Stomach (tissue), 8 donors: ENCODE measurements at regions not wholly inside any gene's neighbourhood (a gene's known extent, or its start where the extent isn't known, plus 50 kb on each side); places are given as distances from the start of the nearest gene placed in this dataset.

ENCODE experiments used
- DNase-seq, 2 donors: peaks; one replicate each; pipeline versions ENCODE4 v3.0.0 to v3.0.0-alpha.2; 2013 to 2019
- H3K27ac ChIP-seq, 5 donors: fragments of 200-600 bp in 4 of 5; sonication (generic) in 4 of 5; one replicate each; pipeline ENCODE4 v1.5.1; 2013 to 2019; ENCODE audit warnings: mild to moderate bottlenecking in 1 of 5, moderate library complexity in 1 of 5
- H3K27me3 ChIP-seq, 3 donors: fragments of 200-600 bp; sonication (generic); one replicate each; pipeline ENCODE4 v1.5.1; 2017 to 2019; ENCODE audit warnings: mixed run types in 1 of 3
- H3K36me3 ChIP-seq, 4 donors: fragments of 200-600 bp; sonication (generic); 1 replicate in 3 of 4; 2 replicates in 1 of 4; pipeline ENCODE4 v1.5.1; 2016 to 2019
- H3K4me1 ChIP-seq, 4 donors: fragments of 200-600 bp; sonication (generic); one replicate each; pipeline ENCODE4 v1.5.1; 2016 to 2019
- H3K4me3 ChIP-seq, 4 donors: fragments of 200-600 bp; sonication (generic) in 3 of 4; one replicate each; pipeline ENCODE4 v1.5.1; 2016 to 2019; ENCODE audit warnings: mild to moderate bottlenecking in 1 of 4
- H3K9me3 ChIP-seq, 4 donors: fragments of 200-600 bp; sonication (generic); one replicate each; pipeline ENCODE4 v1.5.1; 2016 to 2019
- EP300 ChIP-seq: sonication (generic); formaldehyde crosslinking; IDR thresholded peaks from one replicate; pipeline ENCODE4 v1.6.1; 2017; ENCODE audit warnings: antibody characterized with exemption
- POLR2A ChIP-seq, 4 donors: fragments of 450-650 bp; IDR thresholded peaks; one replicate each; pipeline ENCODE4 v1.6.1; 2016; ENCODE audit warnings: antibody characterized with exemption in 4 of 4, control low read depth in 2 of 4, mild to moderate bottlenecking in 1 of 4, moderate library complexity in 1 of 4
- POLR2AphosphoS5 ChIP-seq, 3 donors: sonication (generic); formaldehyde crosslinking; IDR thresholded peaks; one replicate each; pipeline ENCODE4 v1.6.1; 2016; ENCODE audit warnings: antibody characterized with exemption in 3 of 3
- WGBS, 5 donors: extraction: QIAGEN DNeasy Blood & Tissue Kit in 3 of 5; methylation state at CpG; one replicate each; pipeline versions ENCODE4 v1.1.5 to v1.1.7; 2013 to 2018; 5-methylcytosine and 5-hydroxymethylcytosine counted together
- intact Hi-C: fragments of 100-400 bp; cut with DNase I; formaldehyde crosslinking; loops from one replicate; pipeline ENCODE4 v1.15.1; 2023; ENCODE audit warnings: low total_unique reads
- TF ChIP-seq, protein P1 (sequence below), 7 experiments: fragments of 450-650 bp in 4 of 7; fragments of 200-600 bp in 3 of 7; sonication (generic) in 3 of 7; IDR thresholded peaks; one replicate each; pipeline ENCODE4 v1.5.1; 2016 to 2019; ENCODE audit warnings: antibody characterized with exemption in 7 of 7, control low read depth in 2 of 7, mild to moderate bottlenecking in 1 of 7
- donor health status: healthy with polysubstance abuse.
- donor health status: Bipolar disorder and iron deficiency.
- donor health status: healthy.

DNA sequence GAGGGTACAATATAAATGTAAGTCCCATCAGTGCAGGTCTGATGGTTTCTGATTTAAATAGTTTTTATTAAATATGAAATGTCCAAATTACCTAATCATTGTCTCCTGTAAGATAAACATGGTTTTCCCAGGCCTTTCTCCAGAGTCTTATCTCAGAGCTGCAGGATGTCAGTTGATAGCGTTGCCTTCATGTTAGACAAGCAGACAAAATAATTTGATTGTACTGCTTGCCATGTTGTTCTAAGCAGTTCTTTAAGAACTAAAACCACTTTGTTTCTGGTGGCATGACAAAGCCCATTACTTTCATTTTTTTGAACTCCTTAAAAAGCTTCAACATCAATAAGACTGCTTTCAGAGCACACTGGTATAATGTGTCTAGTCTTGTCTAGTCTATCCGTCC, 1073.5 kb downstream of the MAT2B start:
- intact Hi-C loops = no loop called here
- Histone ChIP-seq H3K4me1 (peaks cover 0 to 18% (median 0%) of the 10 kb centered on the region in 4 donors), H3K36me3 (no peaks in the 10 kb centered on the region), H3K27me3 (no peaks in the 10 kb centered on the region), H3K9me3 (no peaks in the 10 kb centered on the region), H3K4me3 (no peak overlapping the region), H3K27ac (no peak overlapping the region)
- no peak for TF ChIP-seq POLR2AphosphoS5 (IDR thresholded peaks at IDR 0.05)
- TF ChIP-seq, protein P1, sequence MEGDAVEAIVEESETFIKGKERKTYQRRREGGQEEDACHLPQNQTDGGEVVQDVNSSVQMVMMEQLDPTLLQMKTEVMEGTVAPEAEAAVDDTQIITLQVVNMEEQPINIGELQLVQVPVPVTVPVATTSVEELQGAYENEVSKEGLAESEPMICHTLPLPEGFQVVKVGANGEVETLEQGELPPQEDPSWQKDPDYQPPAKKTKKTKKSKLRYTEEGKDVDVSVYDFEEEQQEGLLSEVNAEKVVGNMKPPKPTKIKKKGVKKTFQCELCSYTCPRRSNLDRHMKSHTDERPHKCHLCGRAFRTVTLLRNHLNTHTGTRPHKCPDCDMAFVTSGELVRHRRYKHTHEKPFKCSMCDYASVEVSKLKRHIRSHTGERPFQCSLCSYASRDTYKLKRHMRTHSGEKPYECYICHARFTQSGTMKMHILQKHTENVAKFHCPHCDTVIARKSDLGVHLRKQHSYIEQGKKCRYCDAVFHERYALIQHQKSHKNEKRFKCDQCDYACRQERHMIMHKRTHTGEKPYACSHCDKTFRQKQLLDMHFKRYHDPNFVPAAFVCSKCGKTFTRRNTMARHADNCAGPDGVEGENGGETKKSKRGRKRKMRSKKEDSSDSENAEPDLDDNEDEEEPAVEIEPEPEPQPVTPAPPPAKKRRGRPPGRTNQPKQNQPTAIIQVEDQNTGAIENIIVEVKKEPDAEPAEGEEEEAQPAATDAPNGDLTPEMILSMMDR (IDR thresholded peaks at IDR 0.05) = no peak
- no peak for TF ChIP-seq EP300
- TF ChIP-seq POLR2A (IDR thresholded peaks at IDR 0.05) = no peak
- WGBS, 5 donors = 33 to 58% (median 46%) methylated on average over 2 of the region's 2 CpGs
- DNase-seq = no peak

DNA sequence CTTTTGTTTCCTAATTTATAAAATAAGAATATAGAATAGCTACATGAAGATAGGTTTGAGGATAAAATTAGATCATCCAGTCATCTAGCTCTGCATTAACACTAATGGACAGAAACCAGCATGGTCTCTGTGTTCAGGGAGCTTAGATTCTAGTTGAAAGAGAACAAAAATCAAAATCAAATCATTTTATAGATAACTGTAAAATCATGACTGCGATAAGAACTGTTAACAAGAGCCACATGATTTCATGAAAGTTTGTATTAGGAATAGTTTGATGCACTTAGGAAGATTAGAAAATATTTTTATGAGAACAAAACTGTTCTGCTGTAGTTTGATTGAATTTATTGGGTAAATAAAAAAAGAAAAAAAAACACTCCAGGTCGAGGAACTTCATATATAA, 1074.7 kb downstream of the MAT2B start:
- 35 to 56% (median 40%) methylated on average over 2 of the region's 2 CpGs for WGBS, 5 donors
- H3K27me3 ChIP-seq = no peaks in the 10 kb centered on the region
- H3K27ac ChIP-seq = no peak overlapping the region
- H3K36me3 ChIP-seq = no peaks in the 10 kb centered on the region
- no peak overlapping the region for H3K4me3 ChIP-seq
- no peak for DNase-seq
- intact Hi-C loops = no loop called here
- TF ChIP-seq, protein P1 (IDR thresholded peaks at IDR 0.05) = no peak
- TF ChIP-seq POLR2AphosphoS5 (IDR thresholded peaks at IDR 0.05) = no peak
- TF ChIP-seq EP300 = no peak
- TF ChIP-seq POLR2A (IDR thresholded peaks at IDR 0.05) = no peak
- H3K4me1 ChIP-seq = peaks cover 0 to 18% (median 0%) of the 10 kb centered on the region in 4 donors
- H3K9me3 ChIP-seq = no peaks in the 10 kb centered on the region

DNA sequence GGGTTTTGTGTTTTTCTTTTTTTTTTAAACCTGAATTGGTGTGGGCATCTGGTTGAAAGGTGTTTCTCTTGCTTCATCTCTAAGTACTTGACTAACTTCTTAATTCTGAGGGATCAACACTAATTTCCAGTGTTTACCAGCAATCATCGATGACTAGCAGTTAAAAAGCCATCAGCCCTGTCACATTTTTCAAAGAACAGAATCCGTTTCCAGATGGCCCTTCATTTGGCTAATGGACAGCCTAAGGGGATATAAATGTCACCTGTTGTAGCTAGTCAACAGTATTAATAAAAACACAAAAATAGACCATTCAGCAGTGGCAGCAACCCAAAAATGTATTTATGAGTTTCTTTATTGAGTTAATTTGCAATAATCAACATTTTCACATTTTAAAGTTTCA, 1076.5 kb downstream of the MAT2B start:
- DNase-seq = no peak
- Histone ChIP-seq H3K27ac (no peak overlapping the region), H3K4me1 (peaks cover 0 to 8% (median 0%) of the 10 kb centered on the region in 4 donors), H3K4me3 (no peak overlapping the region), H3K27me3 (no peaks in the 10 kb centered on the region), H3K36me3 (no peaks in the 10 kb centered on the region), H3K9me3 (no peaks in the 10 kb centered on the region)
- WGBS, 5 donors = 64 to 75% (median 75%) methylated on average over 2 of the region's 2 CpGs
- TF ChIP-seq POLR2AphosphoS5 (IDR thresholded peaks at IDR 0.05) = no peak
- TF ChIP-seq EP300 = no peak
- no peak for TF ChIP-seq POLR2A (IDR thresholded peaks at IDR 0.05)
- TF ChIP-seq, protein P1 (IDR thresholded peaks at IDR 0.05) = no peak
- intact Hi-C loops = no loop called here

DNA sequence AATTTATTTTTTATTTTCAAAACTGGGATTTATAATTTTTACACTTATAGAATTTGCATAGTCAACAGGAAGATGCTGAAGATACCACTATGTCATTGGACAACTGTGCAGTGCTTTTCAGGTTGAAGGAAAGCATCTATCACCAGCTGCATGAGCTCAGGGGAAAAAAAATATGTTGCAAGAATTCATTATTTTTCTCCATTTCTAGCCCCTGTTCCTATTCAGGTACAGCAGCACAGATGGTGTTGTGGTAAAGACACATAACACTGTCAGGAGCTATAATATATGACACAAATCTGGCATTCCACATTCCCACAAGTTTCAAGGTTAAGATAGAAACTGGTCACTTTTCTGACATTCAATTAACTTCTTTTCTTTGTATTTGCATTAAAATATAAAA, 1088.6 kb downstream of the MAT2B start:
- no peak for DNase-seq
- Histone ChIP-seq H3K27me3 (no peaks in the 10 kb centered on the region), H3K36me3 (no peaks in the 10 kb centered on the region), H3K4me1 (no peaks in the 10 kb centered on the region), H3K27ac (no peak overlapping the region), H3K9me3 (no peaks in the 10 kb centered on the region), H3K4me3 (no peak overlapping the region)
- intact Hi-C loops = no loop called here
- TF ChIP-seq POLR2AphosphoS5 (IDR thresholded peaks at IDR 0.05) (no peak), EP300 (no peak), POLR2A (IDR thresholded peaks at IDR 0.05) (no peak)
- TF ChIP-seq, protein P1 (IDR thresholded peaks at IDR 0.05) = no peak
